Smooth muscle cell (in vitro differentiated cells): ENCODE measurements at regions not wholly inside any gene's neighbourhood (a gene's known extent, or its start where the extent isn't known, plus 50 kb on each side); places are given as distances from the start of the nearest gene placed in this dataset.

Experiments used
- DNase-seq: peaks from one replicate; lab custom pipeline; 2025; ENCODE audit not compliant: unreplicated experiment; lab: John Stamatoyannopoulos, UW
- H2AFZ ChIP-seq: fragments of 200-600 bp; sonication (generic); 2 replicates; pipeline ENCODE4 v1.6.0; 2016; ENCODE audit warnings: antibody characterized with exemption, low read depth, mild to moderate bottlenecking
- H3F3A ChIP-seq: fragments of 200-600 bp; sonication (generic); 2 replicates; pipeline ENCODE4 v1.6.0; 2017; ENCODE audit warnings: antibody characterized with exemption, low read depth
- H3K27ac ChIP-seq: fragments of 200-600 bp; sonication (generic); 2 replicates; pipeline ENCODE4 v1.5.1; 2016; ENCODE audit warnings: low read depth, mild to moderate bottlenecking
- H3K27me3 ChIP-seq: fragments of 200-600 bp; sonication (generic); 2 replicates; pipeline ENCODE4 v1.6.1; 2016; ENCODE audit warnings: low read depth, mild to moderate bottlenecking
- H3K36me3 ChIP-seq: fragments of 200-600 bp; sonication (generic); 2 replicates; pipeline ENCODE4 v1.5.1; 2016; ENCODE audit warnings: low read depth
- H3K4me1 ChIP-seq: fragments of 200-600 bp; sonication (generic); 2 replicates; pipeline ENCODE4 v1.5.1; 2016; ENCODE audit warnings: low read depth
- H3K4me2 ChIP-seq: fragments of 200-600 bp; sonication (generic); 2 replicates; pipeline ENCODE4 v1.6.0; 2016; ENCODE audit warnings: mild to moderate bottlenecking
- H3K4me3 ChIP-seq: fragments of 200-600 bp; sonication (generic); 2 replicates; pipeline ENCODE4 v1.5.1; 2016; ENCODE audit warnings: mild to moderate bottlenecking
- H3K79me2 ChIP-seq: fragments of 200-600 bp; sonication (generic); 2 replicates; pipeline ENCODE4 v1.6.0; 2016; ENCODE audit warnings: low read depth, mild to moderate bottlenecking
- H3K9ac ChIP-seq: fragments of 200-600 bp; sonication (generic); 2 replicates; pipeline ENCODE4 v1.6.0; 2016; ENCODE audit warnings: low read depth
- H3K9me3 ChIP-seq: fragments of 200-600 bp; sonication (generic); replicated peaks from 2 replicates; pipeline ENCODE4 v1.5.1; 2016; ENCODE audit warnings: low read depth
- H4K20me1 ChIP-seq: fragments of 200-600 bp; sonication (generic); 2 replicates; pipeline ENCODE4 v1.6.0; 2016; ENCODE audit warnings: low read depth
- CTCF ChIP-seq: fragments of 200-600 bp; sonication (generic); IDR thresholded peaks from 2 replicates; pipeline ENCODE4 v1.5.1; 2017; ENCODE audit warnings: borderline replicate concordance, mild to moderate bottlenecking, antibody characterized with exemption; ENCODE audit not compliant: insufficient read depth, poor library complexity, severe bottlenecking
- WGBS: methylation state at CpG from one replicate; pipeline ENCODE4 v1.1.7; 2016; ENCODE audit warnings: low lambda C conversion rate; 5-methylcytosine and 5-hydroxymethylcytosine counted together

DNA sequence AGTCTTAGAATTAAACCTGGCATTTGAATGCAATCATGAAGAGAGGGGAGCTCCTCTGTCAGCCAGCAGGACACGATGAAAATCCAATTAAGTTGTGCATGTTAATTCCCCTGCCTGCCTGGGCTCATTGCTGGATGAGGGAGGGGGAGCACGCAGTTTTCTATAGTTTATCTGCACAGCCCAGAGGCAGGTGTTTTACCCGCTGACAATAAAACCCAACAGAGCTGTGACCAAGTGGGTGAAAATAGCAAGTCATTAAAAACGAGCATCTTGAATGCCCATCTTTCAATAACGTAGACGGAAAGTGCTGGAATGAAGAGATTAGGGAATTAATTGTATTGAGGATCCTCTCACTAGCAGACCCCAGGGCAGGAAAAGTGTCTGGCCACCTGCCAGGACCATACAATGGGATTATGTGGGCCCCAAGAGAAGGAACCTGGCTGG, 100.1 kb upstream of the FAM20C start:
- no peak overlapping the region for H3K9ac ChIP-seq
- no peaks in the 10 kb centered on the region for H3K9me3 ChIP-seq
- no peak for DNase-seq
- no peak for TF ChIP-seq CTCF
- no peaks in the 10 kb centered on the region for H3K27me3 ChIP-seq
- WGBS: 81% methylated on average over 6 of the region's 6 CpGs
- no peak overlapping the region for H3K27ac ChIP-seq
- peaks cover 40% of the 10 kb centered on the region for H3K4me1 ChIP-seq
- H3K4me3 ChIP-seq: no peak overlapping the region
- no peak overlapping the region for H3K4me2 ChIP-seq
- no peak overlapping the region for H2AFZ ChIP-seq
- H3K36me3 ChIP-seq: no peaks in the 10 kb centered on the region
- peaks cover 9% of the 10 kb centered on the region for H3F3A ChIP-seq
- H4K20me1 ChIP-seq: no peaks in the 10 kb centered on the region
- no peaks in the 10 kb centered on the region for H3K79me2 ChIP-seq

- Histone ChIP-seq H3K4me2 (no peak overlapping the region), H3K4me1 (peaks cover 40% of the 10 kb centered on the region), H3K36me3 (no peaks in the 10 kb centered on the region), H3K27ac (no peak overlapping the region), H3K27me3 (no peaks in the 10 kb centered on the region), H3K79me2 (no peaks in the 10 kb centered on the region), H3K4me3 (no peak overlapping the region), H3F3A (peaks cover 9% of the 10 kb centered on the region), H3K9me3 (no peaks in the 10 kb centered on the region), H2AFZ (no peak overlapping the region), H4K20me1 (no peaks in the 10 kb centered on the region), H3K9ac (no peak overlapping the region)
- 91% methylated on average over 27 of the region's 27 CpGs for WGBS
- no peak for DNase-seq
- TF ChIP-seq CTCF: no peak
Observed at GRCh38 chr7:92888-93672, 99.3 kb upstream of the FAM20C start.

GRCh38 chr7:94251-94801, 98.0 kb upstream of the FAM20C start:
- Histone ChIP-seq H3K36me3 (no peaks in the 10 kb centered on the region), H3F3A (no peaks in the 10 kb centered on the region), H3K4me3 (no peak overlapping the region), H3K4me2 (no peak overlapping the region), H3K9me3 (no peaks in the 10 kb centered on the region), H3K27ac (no peak overlapping the region), H3K9ac (no peak overlapping the region), H4K20me1 (no peaks in the 10 kb centered on the region), H3K79me2 (no peaks in the 10 kb centered on the region), H2AFZ (no peak overlapping the region), H3K27me3 (no peaks in the 10 kb centered on the region), H3K4me1 (peaks cover 35% of the 10 kb centered on the region)
- WGBS: 90% methylated on average over 6 of the region's 6 CpGs
- TF ChIP-seq CTCF: no peak
- no peak for DNase-seq
